ENCODE measurements at regions not wholly inside any gene's neighbourhood (a gene's known extent, or its start where the extent isn't known, plus 50 kb on each side); places are given as distances from the start of the nearest gene placed in this dataset.

DNA sequence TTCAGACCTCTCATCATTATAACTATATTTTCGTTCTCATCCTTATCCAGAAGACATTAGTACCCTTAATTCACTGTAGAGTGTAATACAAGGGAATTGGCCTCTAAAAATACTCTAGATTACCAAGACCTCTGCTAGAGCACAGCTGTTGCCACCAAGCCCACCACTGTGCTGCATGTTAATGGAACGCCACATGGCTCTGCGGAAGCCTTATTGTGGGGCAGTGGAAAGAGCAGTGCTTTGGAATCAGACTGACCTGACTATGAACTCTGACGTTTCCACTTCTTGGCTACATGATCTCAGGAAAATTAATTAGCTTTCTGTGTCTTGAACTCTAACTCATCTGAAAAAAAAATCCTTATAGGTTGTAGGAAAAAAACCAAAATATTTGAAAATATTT is 222.1 kb downstream of the LMX1A start:
- Histone ChIP-seq H3K9me2 (ENCODE audit: insufficient read depth) (no peaks in the 10 kb centered on the region), H3K27ac (ENCODE audit: low read depth, low read length) (no peak overlapping the region), H3K36me3 (ENCODE audit: control insufficient read depth in 1 of 2, insufficient read depth in 2 of 2, low read length in 2 of 2) (no peaks in the 10 kb centered on the region), H4K20me1 (ENCODE audit: insufficient read depth) (no peaks in the 10 kb centered on the region), H3K79me2 (ENCODE audit: insufficient read depth, low read length) (no peaks in the 10 kb centered on the region), H3K4me2 (ENCODE audit: low read length) (no peak overlapping the region), H3K9ac (ENCODE audit: low read length) (no peak overlapping the region), H3K9me3 (ENCODE audit: control insufficient read depth in 1 of 2, insufficient read depth in 1 of 2, low read depth in 1 of 2, low read length in 2 of 2) (no peaks in the 10 kb centered on the region), H3K4me1 (ENCODE audit: control insufficient read depth in 1 of 2, insufficient read depth in 2 of 2, low read length in 2 of 2) (no peaks in the 10 kb centered on the region), H3K4me3 (replicated peaks in 1 of 2; ENCODE audit: low read depth in 1 of 2, low read length in 2 of 2) (no peak overlapping the region), H2AFZ (ENCODE audit: low read depth, low read length, poor library complexity, severe bottlenecking) (no peak overlapping the region), H3K27me3 (ENCODE audit: insufficient read depth, low read length) (peaks cover 69% of the 10 kb centered on the region)
- no peak for TF ChIP-seq EGR1 (IDR thresholded peaks at IDR 0.05; ENCODE audit: low read depth)
- TF ChIP-seq CEBPB (IDR thresholded peaks at IDR 0.05; ENCODE audit: low read depth), result no peak
- no peak for TF ChIP-seq ELF1 (IDR thresholded peaks at IDR 0.05; ENCODE audit: borderline replicate concordance, low read depth)
- TF ChIP-seq, protein P1, sequence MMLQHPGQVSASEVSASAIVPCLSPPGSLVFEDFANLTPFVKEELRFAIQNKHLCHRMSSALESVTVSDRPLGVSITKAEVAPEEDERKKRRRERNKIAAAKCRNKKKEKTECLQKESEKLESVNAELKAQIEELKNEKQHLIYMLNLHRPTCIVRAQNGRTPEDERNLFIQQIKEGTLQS (IDR thresholded peaks at IDR 0.05), result no peak
- no peak for TF ChIP-seq EZH2phosphoT487 (IDR thresholded peaks at IDR 0.05; ENCODE audit: borderline replicate concordance)
- no peak for TF ChIP-seq POLR2AphosphoS5 (IDR thresholded peaks at IDR 0.05; ENCODE audit: low read depth, low read length)
- intact Hi-C loops (cut with micrococcal nuclease), result no loop called here
- no TSS peak for BruUV-seq (replicated peaks)
- no peak for ATAC-seq
- POLR2A ChIA-PET, result no interaction called here
- no peak for DNase-seq (ENCODE audit: low read depth, low spot score)
- CTCF ChIA-PET, result no interaction called here
- RAD21 ChIA-PET (ENCODE audit: low non-redundant PET in 1 of 2, low total read pairs in 2 of 2, uncharacterized antibody in 2 of 2, unreplicated experiment in 2 of 2), result no interaction called here

DNA sequence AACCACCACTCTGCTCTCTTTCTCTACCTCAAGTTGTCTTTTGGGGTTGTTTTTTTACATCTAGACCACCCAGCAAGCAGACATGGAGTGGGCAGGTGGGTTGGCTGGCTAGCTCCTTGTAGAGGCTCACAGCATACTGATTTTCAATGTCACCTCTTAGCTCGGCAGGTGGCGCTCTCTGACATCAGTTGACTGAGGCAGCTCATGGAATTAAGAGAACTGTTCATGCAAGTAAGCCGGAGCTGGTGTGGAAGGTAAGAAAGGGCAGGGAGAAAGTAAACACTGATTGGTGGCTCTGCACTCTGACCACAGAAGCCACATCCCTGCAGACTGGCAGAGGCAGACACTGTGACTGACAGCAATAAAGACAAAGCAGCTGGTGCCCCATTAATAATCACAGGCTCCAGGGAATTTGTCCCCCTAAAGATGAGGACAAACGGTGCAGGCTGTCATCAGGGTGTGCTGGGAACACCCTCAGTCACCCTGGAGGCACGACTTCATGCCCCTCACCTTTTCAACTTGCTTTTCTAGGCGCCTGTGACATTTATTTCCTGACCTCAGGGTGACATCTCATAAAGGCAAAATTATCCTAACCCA is 226.8 kb downstream of the LMX1A start:
- DNase-seq (ENCODE audit: low read depth, low spot score) (peak; percentile 51), ATAC-seq (peak; percentile 95)
- BruUV-seq (replicated peaks), result no TSS peak
- Histone ChIP-seq H3K4me3 (replicated peaks in 1 of 2; ENCODE audit: low read depth in 1 of 2, low read length in 2 of 2) (no peak overlapping the region), H3K9ac (ENCODE audit: low read length) (no peak overlapping the region), H2AFZ (ENCODE audit: low read depth, low read length, poor library complexity, severe bottlenecking) (no peak overlapping the region), H4K20me1 (ENCODE audit: insufficient read depth) (no peaks in the 10 kb centered on the region), H3K27me3 (ENCODE audit: insufficient read depth, low read length) (peaks cover 73% of the 10 kb centered on the region), H3K4me2 (ENCODE audit: low read length) (no peak overlapping the region), H3K27ac (ENCODE audit: low read depth, low read length) (no peak overlapping the region), H3K79me2 (ENCODE audit: insufficient read depth, low read length) (no peaks in the 10 kb centered on the region), H3K36me3 (ENCODE audit: control insufficient read depth in 1 of 2, insufficient read depth in 2 of 2, low read length in 2 of 2) (no peaks in the 10 kb centered on the region), H3K4me1 (ENCODE audit: control insufficient read depth in 1 of 2, insufficient read depth in 2 of 2, low read length in 2 of 2) (no peaks in the 10 kb centered on the region), H3K9me2 (ENCODE audit: insufficient read depth) (no peaks in the 10 kb centered on the region), H3K9me3 (ENCODE audit: control insufficient read depth in 1 of 2, insufficient read depth in 1 of 2, low read depth in 1 of 2, low read length in 2 of 2) (no peaks in the 10 kb centered on the region)
- TF ChIP-seq, protein P2, sequence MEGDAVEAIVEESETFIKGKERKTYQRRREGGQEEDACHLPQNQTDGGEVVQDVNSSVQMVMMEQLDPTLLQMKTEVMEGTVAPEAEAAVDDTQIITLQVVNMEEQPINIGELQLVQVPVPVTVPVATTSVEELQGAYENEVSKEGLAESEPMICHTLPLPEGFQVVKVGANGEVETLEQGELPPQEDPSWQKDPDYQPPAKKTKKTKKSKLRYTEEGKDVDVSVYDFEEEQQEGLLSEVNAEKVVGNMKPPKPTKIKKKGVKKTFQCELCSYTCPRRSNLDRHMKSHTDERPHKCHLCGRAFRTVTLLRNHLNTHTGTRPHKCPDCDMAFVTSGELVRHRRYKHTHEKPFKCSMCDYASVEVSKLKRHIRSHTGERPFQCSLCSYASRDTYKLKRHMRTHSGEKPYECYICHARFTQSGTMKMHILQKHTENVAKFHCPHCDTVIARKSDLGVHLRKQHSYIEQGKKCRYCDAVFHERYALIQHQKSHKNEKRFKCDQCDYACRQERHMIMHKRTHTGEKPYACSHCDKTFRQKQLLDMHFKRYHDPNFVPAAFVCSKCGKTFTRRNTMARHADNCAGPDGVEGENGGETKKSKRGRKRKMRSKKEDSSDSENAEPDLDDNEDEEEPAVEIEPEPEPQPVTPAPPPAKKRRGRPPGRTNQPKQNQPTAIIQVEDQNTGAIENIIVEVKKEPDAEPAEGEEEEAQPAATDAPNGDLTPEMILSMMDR (IDR thresholded peaks at IDR 0.05 in 2 of 3, conservative IDR thresholded peaks at IDR 0.05 in 1 of 3; ENCODE audit: borderline replicate concordance in 1 of 3, insufficient read depth in 1 of 3, low read depth in 2 of 3, low read length in 2 of 3), result peak; percentile 54 to 79 (median 75); a peak in 5 of 6 replicates
- peak; percentile 62 for TF ChIP-seq RAD21 (IDR thresholded peaks at IDR 0.05; ENCODE audit: low read depth)
- TF ChIP-seq TCF7L2 (IDR thresholded peaks at IDR 0.05; ENCODE audit: borderline replicate concordance, extremely low read depth, insufficient read depth, insufficient read length), result no peak
- CTCF ChIA-PET, result interaction anchor here (0.6 to 3.0 kb wide), 17 partner anchors 10 to 473 kb away, joined by 3 to 27 read pairs (median 4); no protein-coding TSS in a partner anchor
- RAD21 ChIA-PET (ENCODE audit: low non-redundant PET in 1 of 2, low total read pairs in 2 of 2, uncharacterized antibody in 2 of 2, unreplicated experiment in 2 of 2), result interaction anchor here in 1 of 2 experiments (0.8 kb wide), 1 partner anchor 238 kb away, joined by 4 read pairs; no protein-coding TSS in a partner anchor
- intact Hi-C loops (cut with micrococcal nuclease), result loop anchor here (5.0 kb wide), 1 partner anchor 238 kb away; no protein-coding TSS in a partner anchor
- POLR2A ChIA-PET, result interaction anchor here (1.5 kb wide), 1 partner anchor 238 kb away, joined by 3 read pairs; no protein-coding TSS in a partner anchor

Measured in HCT116 (cell line).